HTR-8/SVneo (cell line): ENCODE measurements at regions not wholly inside any gene's neighbourhood (a gene's known extent, or its start where the extent isn't known, plus 50 kb on each side); places are given as distances from the start of the nearest gene placed in this dataset.

Experiments
- DNase-seq: peaks from one replicate; pipeline ENCODE4 v3.0.0; 2011; ENCODE audit warnings: low spot score, mixed read lengths; ENCODE audit not compliant: insufficient read length
- FAIRE-seq: peaks from 2 replicates; lab custom pipeline; 2011; peaks lifted over from hg19 to GRCh38; lab: Jason Lieb, UNC

DNA sequence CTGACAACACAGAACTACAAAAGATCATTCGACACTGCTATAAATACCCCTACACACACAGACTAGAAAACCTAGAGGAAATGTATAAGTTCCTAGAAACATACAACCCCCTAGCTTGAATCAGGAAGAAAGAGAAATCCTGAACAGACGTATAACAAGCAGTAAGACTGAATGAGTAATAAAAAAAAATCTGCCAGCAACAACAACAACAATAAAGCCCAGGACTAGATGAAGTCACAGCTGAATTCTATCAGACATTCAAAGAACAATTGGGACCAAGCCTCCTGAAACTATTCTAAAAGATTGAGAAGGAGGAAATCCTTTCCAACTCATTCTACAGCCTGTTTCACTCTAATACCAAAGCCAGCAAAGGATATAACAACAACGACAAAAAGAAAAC lies 68.2 kb upstream of the SLIT3 start:
- FAIRE-seq (no peak), DNase-seq (no peak)

DNA sequence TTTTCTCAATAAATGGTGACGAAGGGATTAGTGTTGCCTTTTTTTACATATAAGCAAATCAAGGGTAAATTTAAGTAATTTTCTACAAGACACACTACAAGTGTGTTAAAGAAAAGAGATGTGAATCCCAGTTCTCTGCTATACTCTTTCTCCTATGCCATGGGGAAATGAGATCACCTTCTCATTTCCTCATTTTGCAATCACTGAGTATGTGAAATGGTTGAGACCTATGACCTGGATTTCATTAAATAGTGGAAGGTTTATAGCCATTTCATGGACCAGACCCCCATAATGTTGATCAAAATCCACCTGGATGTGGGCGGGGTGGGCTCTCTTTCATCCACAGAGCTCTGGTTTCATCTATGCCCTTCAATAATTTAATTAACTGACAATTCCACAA lies 66.9 kb upstream of the SLIT3 start:
- FAIRE-seq (no peak), DNase-seq (no peak)

DNA sequence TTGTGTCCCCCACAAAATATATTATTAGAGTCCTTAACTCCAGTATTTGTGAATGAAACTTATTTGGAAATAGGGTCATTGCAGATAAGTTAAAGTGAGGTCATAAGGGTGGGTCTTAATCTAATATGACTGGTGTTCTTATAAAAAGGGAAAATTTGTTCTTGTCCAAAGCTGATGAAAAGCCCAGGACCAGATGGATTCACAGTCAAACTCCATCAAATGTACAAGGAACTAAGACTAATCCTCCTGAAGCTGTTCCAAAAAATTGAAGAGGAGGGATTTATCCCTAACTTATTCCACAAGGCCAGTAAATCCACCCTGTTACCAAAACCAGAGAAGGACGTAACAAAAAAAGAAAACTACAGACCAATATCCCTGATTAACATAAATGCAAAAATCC lies 56.4 kb upstream of the SLIT3 start:
- FAIRE-seq (no peak), DNase-seq (no peak)

DNA sequence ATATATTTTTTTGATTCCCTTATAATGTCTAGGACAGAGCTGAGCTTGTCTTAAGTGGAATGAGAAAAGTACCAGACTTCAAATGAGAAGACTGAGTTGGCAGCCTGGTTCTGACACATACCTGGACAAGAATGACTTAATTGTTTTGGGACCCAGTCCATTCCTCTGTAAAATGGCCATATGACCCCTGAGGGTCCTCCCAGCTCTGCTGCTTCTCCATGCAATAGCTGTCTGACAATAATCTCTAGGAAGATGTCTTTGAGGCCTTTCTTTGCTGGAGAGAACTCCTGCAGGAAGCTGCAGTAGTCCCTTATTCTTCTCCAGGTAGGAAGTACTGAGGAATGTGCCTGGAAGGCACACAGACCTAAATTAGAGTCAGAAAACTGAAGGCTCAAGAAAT lies 55.9 kb upstream of the SLIT3 start:
- no peak for DNase-seq
- FAIRE-seq, result no peak

DNA sequence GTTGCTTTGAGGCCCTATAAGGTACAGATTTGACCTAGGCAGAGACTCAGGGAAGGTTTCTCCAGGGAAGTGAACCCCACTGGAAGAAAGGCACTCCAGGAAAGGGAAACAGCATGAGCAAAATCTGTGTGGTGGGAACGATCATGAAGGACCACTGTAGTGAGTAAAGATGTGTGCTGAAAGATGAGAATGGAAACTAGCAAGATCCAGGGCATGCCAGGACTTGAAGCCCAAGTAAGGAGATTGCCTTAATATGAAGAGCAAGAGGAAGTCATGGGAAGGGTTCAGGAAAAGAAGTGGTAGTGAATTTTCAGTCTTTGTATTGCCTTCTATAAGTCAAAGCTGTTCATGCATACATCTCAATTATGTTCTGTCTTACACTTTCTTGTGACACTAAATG lies 55.2 kb upstream of the SLIT3 start:
- FAIRE-seq, result no peak

DNA sequence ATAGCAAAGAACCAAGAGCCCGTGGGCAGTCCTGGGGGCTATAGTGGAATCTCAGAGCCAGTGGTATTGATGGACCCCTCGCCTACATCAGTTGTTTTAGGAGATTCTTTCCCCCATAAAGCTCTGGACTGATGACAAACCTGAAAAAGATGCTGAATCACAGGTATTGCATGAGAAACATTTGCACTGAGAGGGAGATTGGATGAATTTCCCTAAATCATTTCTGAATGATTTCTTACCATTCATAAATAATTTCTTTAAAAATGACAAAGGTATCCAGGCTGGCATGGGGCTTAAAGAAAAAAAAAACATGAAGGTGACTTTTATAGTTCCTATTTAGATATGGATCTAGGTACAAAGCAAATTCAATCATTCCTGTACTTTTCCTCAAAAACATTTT lies 54.0 kb upstream of the SLIT3 start:
- FAIRE-seq (no peak), DNase-seq (no peak)

More for the DNA sequence above, 55.2 kb upstream of the SLIT3 start:
- DNase-seq, result no peak

DNA sequence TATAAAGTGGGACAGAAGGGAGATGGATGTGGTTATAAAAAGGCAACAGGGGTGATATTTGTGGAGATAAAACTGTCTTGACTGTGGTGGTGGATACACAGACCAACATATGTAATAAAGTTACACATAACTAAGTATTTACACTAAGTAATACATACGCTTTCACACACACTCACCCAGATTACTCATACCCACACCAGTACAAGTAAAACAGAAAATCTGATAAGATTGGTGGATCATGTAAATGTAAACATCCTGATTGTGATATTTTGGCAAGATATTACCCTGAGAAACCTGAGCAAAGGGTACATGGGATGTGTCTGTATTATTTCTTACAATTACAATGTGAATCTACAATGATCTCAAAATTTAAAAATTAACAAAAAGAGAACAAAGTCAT lies 53.3 kb upstream of the SLIT3 start:
- FAIRE-seq (no peak), DNase-seq (no peak)

DNA sequence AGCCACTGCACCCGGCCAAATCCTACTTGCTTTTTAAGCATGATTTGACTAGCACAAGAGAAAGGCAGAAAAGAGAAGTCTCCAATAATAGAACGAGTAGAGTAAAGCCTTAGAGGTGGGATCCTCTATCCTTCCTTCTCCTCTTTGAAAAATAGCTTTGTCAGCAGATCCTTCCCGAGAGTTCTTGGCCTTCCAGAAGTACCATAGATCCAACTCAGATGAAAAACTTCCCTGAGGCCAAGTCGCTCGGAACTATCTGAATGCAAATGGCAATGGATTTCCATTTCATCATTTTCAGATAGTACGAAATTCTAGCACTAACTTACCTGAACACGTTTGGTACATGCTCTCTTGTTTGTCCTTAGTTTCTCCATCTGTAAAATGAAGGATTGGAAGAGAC lies 52.0 kb upstream of the SLIT3 start:
- no peak for DNase-seq
- no peak for FAIRE-seq

DNA sequence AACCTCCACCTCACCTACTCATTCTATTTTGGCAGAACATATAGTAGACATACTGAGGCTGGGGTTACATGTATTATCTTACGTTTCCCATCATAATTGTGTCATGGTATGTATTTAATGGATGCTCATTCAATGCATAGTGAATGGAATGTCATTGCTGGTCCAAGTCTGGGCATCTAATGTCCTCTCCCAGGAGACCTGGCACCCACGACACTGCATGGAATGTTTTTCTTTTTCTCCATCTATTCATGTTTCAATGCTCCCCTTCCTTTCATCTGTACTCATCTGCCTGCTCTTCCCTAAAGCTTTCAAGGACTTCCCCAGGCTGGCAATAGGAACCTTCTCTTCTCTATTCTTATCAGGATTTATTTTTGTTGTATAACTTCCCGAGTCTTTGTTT lies 50.8 kb upstream of the SLIT3 start:
- DNase-seq (no peak), FAIRE-seq (peak; percentile 52)

DNA sequence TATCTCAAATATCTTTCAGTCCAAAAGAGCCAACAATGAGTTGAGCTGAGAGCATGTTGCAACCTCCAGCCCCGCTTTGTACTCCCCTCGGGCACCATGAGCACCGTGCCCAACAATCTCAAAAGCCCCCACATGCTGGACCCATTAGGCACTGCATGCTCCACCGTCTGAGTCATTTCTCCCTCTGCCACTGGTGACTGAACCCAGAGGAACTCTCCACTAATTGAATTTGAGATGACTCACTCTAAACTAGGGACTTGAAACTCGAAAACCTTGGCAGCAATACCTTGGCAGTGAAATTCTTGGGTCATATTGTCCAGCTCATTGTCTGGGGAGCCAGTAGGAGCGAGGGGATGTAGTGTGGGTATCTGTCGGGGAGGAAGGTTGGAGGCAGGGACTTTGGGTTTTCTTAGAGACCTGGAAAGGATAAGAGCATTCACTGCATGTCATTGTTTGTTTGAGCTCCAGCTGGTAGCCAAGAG lies 49.9 kb upstream of the SLIT3 start:
- FAIRE-seq (peak; percentile 94), DNase-seq (peak; percentile 87)
